Kidney (tissue), 13 donors: ENCODE measurements at regions not wholly inside any gene's neighbourhood (a gene's known extent, or its start where the extent isn't known, plus 50 kb on each side); places are given as distances from the start of the nearest gene placed in this dataset.
A peak's percentile ranks its signal among the peaks of the same experiment; 100 is the strongest.
"Not testable (repeated sequence)": the region's sequence is repeated elsewhere in the genome, so short reads cannot be mapped to it uniquely, and the experiment has no call there.

Experiments used
- DNase-seq, 5 donors: peaks; one replicate each; pipeline ENCODE4 v3.0.0-alpha.2; 2013 to 2020
- FAIRE-seq: peaks from 2 replicates; lab custom pipeline; 2012; peaks lifted over from hg19 to GRCh38; lab: Jason Lieb, UNC
- H3K27ac ChIP-seq, 2 donors: one replicate each; pipeline ENCODE4 v1.7.0; 2013; ENCODE audit warnings: low read depth in 2 of 2, low read length in 2 of 2, inconsistent platforms in 1 of 2
- H3K27me3 ChIP-seq: one replicate; pipeline ENCODE4 v1.7.1; 2013; ENCODE audit warnings: low read length, inconsistent platforms; ENCODE audit not compliant: control insufficient read depth, insufficient read depth
- H3K36me3 ChIP-seq, 3 donors: one replicate each; pipeline versions ENCODE4 v1.7.0 to v1.7.1; 2013; ENCODE audit warnings: low read length in 3 of 3, control low read depth in 1 of 3, inconsistent platforms in 1 of 3; ENCODE audit not compliant: insufficient read depth in 3 of 3, control insufficient read depth in 2 of 3
- H3K4me1 ChIP-seq, 3 donors: one replicate each; pipeline versions ENCODE4 v1.7.0 to v1.7.1; 2013; ENCODE audit warnings: low read length in 3 of 3, inconsistent platforms in 1 of 3, low read depth in 1 of 3; ENCODE audit not compliant: control insufficient read depth in 2 of 3, insufficient read depth in 2 of 3
- H3K4me3 ChIP-seq, 3 donors: one replicate each; pipeline versions ENCODE4 v1.7.0 to v1.8.1; 2013; ENCODE audit warnings: low read length in 3 of 3, control low read depth in 1 of 3, inconsistent platforms in 1 of 3
- H3K9ac ChIP-seq, 3 donors: one replicate each; pipeline versions ENCODE4 v1.7.0 to v1.7.1; 2013; ENCODE audit warnings: low read length in 3 of 3, control low read depth in 1 of 3, inconsistent platforms in 1 of 3
- H3K9me3 ChIP-seq, 3 donors: one replicate each; pipeline versions ENCODE4 v1.7.0 to v1.7.1; 2013; ENCODE audit warnings: low read length in 3 of 3, control low read depth in 1 of 3, inconsistent platforms in 1 of 3; ENCODE audit not compliant: control insufficient read depth in 2 of 3, insufficient read depth in 1 of 3
- CTCF ChIP-seq: IDR thresholded peaks from 3 replicates; pipeline ENCODE4 v1.5.1; 2012; ENCODE audit warnings: mild to moderate bottlenecking, moderate library complexity, borderline replicate concordance; ENCODE audit not compliant: insufficient read depth; ENCODE audit errors: extremely low read depth
- intact Hi-C: fragments of 100-400 bp; cut with DNase I; formaldehyde crosslinking; loops from one replicate; pipeline ENCODE4 v1.11.1; 2022
- donor health status: control.
- donor health status: control.
- donor health status: control.
- donor health status: control.
- donor health status: control.
- donor health status: DM: yes; HTN: yes; CAD: no.
- donor health status: Normal renal cell carcinoma (clear cell type).

GRCh38 chr7:48841739-48842138 lies 82.6 kb upstream of the CDC14C start:
- Histone ChIP-seq H3K27ac (no peak overlapping the region), H3K9ac (no peak overlapping the region), H3K27me3 (no peaks in the 10 kb centered on the region), H3K4me3 (no peak overlapping the region), H3K4me1 (no peaks in the 10 kb centered on the region), H3K9me3 (no peaks in the 10 kb centered on the region), H3K36me3 (no peaks in the 10 kb centered on the region)
- DNase-seq (no peak), FAIRE-seq (no peak)
- intact Hi-C loops = no loop called here
- no peak for TF ChIP-seq CTCF

GRCh38 chr7:48847917-48848316 lies 76.4 kb upstream of the CDC14C start:
- H3K9ac ChIP-seq = no peak overlapping the region
- H3K27me3 ChIP-seq = no peaks in the 10 kb centered on the region
- intact Hi-C loops = no loop called here
- TF ChIP-seq CTCF = no peak
- no peaks in the 10 kb centered on the region for H3K4me1 ChIP-seq
- no peak overlapping the region for H3K4me3 ChIP-seq
- H3K27ac ChIP-seq = no peak overlapping the region
- H3K36me3 ChIP-seq = no peaks in the 10 kb centered on the region
- DNase-seq (peak in 4 of 5 donors; percentile 17 to 54 (median 34)), FAIRE-seq (no peak)
- H3K9me3 ChIP-seq = no peaks in the 10 kb centered on the region

GRCh38 chr7:48860447-48860846 lies 63.9 kb upstream of the CDC14C start:
- intact Hi-C loops, H3K27ac ChIP-seq, H3K4me1 ChIP-seq, H3K9ac ChIP-seq, FAIRE-seq, DNase-seq, H3K27me3 ChIP-seq, H3K9me3 ChIP-seq, H3K4me3 ChIP-seq, H3K36me3 ChIP-seq: not testable (repeated sequence)

GRCh38 chr7:48868916-48869315 lies 55.4 kb upstream of the CDC14C start:
- intact Hi-C loops = no loop called here
- Histone ChIP-seq H3K27ac (no peak overlapping the region), H3K9ac (no peak overlapping the region), H3K27me3 (no peaks in the 10 kb centered on the region), H3K4me1 (no peaks in the 10 kb centered on the region), H3K4me3 (no peak overlapping the region), H3K36me3 (no peaks in the 10 kb centered on the region), H3K9me3 (no peaks in the 10 kb centered on the region)
- no peak for TF ChIP-seq CTCF
- FAIRE-seq (no peak), DNase-seq (no peak)
